ENCODE measurements at regions not wholly inside any gene's neighbourhood (a gene's known extent, or its start where the extent isn't known, plus 50 kb on each side); places are given as distances from the start of the nearest gene placed in this dataset.

DNA sequence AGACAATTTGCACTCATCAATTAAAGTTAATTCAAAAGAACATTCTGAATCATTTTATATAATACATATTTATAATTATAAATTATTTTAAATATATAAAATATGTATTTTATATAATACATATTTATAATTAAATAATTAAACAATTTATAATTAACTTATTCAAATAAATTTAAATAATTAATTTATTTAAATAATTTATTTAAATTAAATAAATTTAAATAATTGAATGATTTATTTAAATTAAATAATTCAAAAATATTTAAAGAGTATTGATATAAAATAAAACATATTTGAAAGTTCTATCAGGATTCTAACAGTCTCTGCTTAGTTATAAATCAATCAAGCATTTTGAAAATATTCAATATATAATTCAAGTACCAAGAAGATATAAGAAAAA, 775.5 kb upstream of the CTNND2 start:
- Histone ChIP-seq H3K27ac (ENCODE audit: extremely low read depth, low read depth, low read length) (no peak overlapping the region), H3K36me3 (ENCODE audit: control insufficient read depth in 2 of 2, insufficient read depth in 1 of 2, low read length in 2 of 2) (no peaks in the 10 kb centered on the region), H3K4me3 (ENCODE audit: low read depth, low read length) (no peak overlapping the region), H3K9me3 (ENCODE audit: control insufficient read depth, insufficient read depth, low read depth, low read length) (no peaks in the 10 kb centered on the region), H3K4me1 (ENCODE audit: control insufficient read depth, insufficient read depth, low read length) (no peaks in the 10 kb centered on the region)
- ChIA-PET CTCF (no interaction called here), POLR2A (no interaction called here)
- TF ChIP-seq REPIN1 (tag by site-specific recombination; IDR thresholded peaks at IDR 0.05; ENCODE audit: low read depth): no peak
- no peak for TF ChIP-seq SP3 (tag by site-specific recombination; IDR thresholded peaks at IDR 0.05)
- no peak for TF ChIP-seq ZNF10 (tag by site-specific recombination; IDR thresholded peaks at IDR 0.05)
- no peak for TF ChIP-seq ZNF776 (tag by site-specific recombination; IDR thresholded peaks at IDR 0.05; ENCODE audit: borderline replicate concordance)
- no peak for TF ChIP-seq ZNF560 (tag by site-specific recombination; IDR thresholded peaks at IDR 0.05; ENCODE audit: borderline replicate concordance)
- no peak for TF ChIP-seq ZNF670 (tag by site-specific recombination; IDR thresholded peaks at IDR 0.05; ENCODE audit: low read depth)
- TF ChIP-seq ZNF214 (tag by site-specific recombination; IDR thresholded peaks at IDR 0.05; ENCODE audit: borderline replicate concordance): no peak
- TF ChIP-seq, protein P1, sequence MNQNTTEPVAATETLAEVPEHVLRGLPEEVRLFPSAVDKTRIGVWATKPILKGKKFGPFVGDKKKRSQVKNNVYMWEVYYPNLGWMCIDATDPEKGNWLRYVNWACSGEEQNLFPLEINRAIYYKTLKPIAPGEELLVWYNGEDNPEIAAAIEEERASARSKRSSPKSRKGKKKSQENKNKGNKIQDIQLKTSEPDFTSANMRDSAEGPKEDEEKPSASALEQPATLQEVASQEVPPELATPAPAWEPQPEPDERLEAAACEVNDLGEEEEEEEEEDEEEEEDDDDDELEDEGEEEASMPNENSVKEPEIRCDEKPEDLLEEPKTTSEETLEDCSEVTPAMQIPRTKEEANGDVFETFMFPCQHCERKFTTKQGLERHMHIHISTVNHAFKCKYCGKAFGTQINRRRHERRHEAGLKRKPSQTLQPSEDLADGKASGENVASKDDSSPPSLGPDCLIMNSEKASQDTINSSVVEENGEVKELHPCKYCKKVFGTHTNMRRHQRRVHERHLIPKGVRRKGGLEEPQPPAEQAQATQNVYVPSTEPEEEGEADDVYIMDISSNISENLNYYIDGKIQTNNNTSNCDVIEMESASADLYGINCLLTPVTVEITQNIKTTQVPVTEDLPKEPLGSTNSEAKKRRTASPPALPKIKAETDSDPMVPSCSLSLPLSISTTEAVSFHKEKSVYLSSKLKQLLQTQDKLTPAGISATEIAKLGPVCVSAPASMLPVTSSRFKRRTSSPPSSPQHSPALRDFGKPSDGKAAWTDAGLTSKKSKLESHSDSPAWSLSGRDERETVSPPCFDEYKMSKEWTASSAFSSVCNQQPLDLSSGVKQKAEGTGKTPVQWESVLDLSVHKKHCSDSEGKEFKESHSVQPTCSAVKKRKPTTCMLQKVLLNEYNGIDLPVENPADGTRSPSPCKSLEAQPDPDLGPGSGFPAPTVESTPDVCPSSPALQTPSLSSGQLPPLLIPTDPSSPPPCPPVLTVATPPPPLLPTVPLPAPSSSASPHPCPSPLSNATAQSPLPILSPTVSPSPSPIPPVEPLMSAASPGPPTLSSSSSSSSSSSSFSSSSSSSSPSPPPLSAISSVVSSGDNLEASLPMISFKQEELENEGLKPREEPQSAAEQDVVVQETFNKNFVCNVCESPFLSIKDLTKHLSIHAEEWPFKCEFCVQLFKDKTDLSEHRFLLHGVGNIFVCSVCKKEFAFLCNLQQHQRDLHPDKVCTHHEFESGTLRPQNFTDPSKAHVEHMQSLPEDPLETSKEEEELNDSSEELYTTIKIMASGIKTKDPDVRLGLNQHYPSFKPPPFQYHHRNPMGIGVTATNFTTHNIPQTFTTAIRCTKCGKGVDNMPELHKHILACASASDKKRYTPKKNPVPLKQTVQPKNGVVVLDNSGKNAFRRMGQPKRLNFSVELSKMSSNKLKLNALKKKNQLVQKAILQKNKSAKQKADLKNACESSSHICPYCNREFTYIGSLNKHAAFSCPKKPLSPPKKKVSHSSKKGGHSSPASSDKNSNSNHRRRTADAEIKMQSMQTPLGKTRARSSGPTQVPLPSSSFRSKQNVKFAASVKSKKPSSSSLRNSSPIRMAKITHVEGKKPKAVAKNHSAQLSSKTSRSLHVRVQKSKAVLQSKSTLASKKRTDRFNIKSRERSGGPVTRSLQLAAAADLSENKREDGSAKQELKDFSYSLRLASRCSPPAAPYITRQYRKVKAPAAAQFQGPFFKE (tag by site-specific recombination; IDR thresholded peaks at IDR 0.05; ENCODE audit: borderline replicate concordance): no peak
- TF ChIP-seq ZNF335 (tag by site-specific recombination; conservative IDR thresholded peaks at IDR 0.05): no peak
- TF ChIP-seq PATZ1 (tag by site-specific recombination; IDR thresholded peaks at IDR 0.05): no peak

DNA sequence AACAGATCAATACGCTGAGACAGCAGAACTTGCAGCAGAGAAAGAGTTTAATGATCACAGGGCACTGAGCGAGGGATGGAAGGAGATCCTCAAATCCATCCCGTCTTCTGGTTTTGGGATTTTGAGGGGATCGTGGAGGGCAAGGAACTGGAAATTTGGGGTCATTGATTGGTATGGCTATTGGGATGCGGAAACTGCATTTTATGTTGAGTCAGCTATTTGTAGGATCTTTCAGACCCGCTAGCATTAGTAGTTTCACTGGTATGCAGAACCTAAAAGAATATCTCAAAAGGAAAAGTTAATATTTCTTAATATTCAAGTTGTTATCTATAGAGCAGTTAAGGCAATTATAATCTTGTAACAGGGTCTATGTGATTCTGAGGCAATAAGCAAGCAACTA, 771.7 kb upstream of the CTNND2 start:
- no peaks in the 10 kb centered on the region for H3K9me3 ChIP-seq (ENCODE audit: control insufficient read depth, insufficient read depth, low read depth, low read length)
- H3K27ac ChIP-seq (ENCODE audit: extremely low read depth, low read depth, low read length): no peak overlapping the region
- POLR2A ChIA-PET: no interaction called here
- CTCF ChIA-PET: no interaction called here
- no peaks in the 10 kb centered on the region for H3K4me1 ChIP-seq (ENCODE audit: control insufficient read depth, insufficient read depth, low read length)
- H3K4me3 ChIP-seq (ENCODE audit: low read depth, low read length): no peak overlapping the region
- no peaks in the 10 kb centered on the region for H3K36me3 ChIP-seq (ENCODE audit: control insufficient read depth in 2 of 2, insufficient read depth in 1 of 2, low read length in 2 of 2)
- TF ChIP-seq, protein P2, sequence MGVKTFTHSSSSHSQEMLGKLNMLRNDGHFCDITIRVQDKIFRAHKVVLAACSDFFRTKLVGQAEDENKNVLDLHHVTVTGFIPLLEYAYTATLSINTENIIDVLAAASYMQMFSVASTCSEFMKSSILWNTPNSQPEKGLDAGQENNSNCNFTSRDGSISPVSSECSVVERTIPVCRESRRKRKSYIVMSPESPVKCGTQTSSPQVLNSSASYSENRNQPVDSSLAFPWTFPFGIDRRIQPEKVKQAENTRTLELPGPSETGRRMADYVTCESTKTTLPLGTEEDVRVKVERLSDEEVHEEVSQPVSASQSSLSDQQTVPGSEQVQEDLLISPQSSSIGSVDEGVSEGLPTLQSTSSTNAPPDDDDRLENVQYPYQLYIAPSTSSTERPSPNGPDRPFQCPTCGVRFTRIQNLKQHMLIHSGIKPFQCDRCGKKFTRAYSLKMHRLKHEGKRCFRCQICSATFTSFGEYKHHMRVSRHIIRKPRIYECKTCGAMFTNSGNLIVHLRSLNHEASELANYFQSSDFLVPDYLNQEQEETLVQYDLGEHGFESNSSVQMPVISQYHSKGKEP (tag by site-specific recombination; IDR thresholded peaks at IDR 0.05): no peak
- no peak for TF ChIP-seq TRIM28 (IDR thresholded peaks at IDR 0.05; ENCODE audit: borderline replicate concordance, low read length)
- TF ChIP-seq, protein P3, sequence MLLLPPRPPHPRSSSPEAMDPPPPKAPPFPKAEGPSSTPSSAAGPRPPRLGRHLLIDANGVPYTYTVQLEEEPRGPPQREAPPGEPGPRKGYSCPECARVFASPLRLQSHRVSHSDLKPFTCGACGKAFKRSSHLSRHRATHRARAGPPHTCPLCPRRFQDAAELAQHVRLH (tag by site-specific recombination; IDR thresholded peaks at IDR 0.05): no peak
- no peak for TF ChIP-seq ZNF707 (tag by site-specific recombination; IDR thresholded peaks at IDR 0.05)
- no peak for TF ChIP-seq ATF2 (tag by site-specific recombination; IDR thresholded peaks at IDR 0.05; ENCODE audit: low read depth)
- TF ChIP-seq ZNF2 (tag by site-specific recombination; IDR thresholded peaks at IDR 0.05): no peak
- no peak for TF ChIP-seq KLF8 (tag by site-specific recombination; IDR thresholded peaks at IDR 0.05)
- no peak for TF ChIP-seq ZNF473 (tag by site-specific recombination; IDR thresholded peaks at IDR 0.05)
- no peak for TF ChIP-seq ZNF654 (tag by site-specific recombination; IDR thresholded peaks at IDR 0.05; ENCODE audit: low read depth)
- no peak for TF ChIP-seq ZNF214 (tag by site-specific recombination; IDR thresholded peaks at IDR 0.05; ENCODE audit: borderline replicate concordance)
- TF ChIP-seq KLF10 (tag by site-specific recombination; IDR thresholded peaks at IDR 0.05): no peak
- TF ChIP-seq ZSCAN4 (tag by site-specific recombination; IDR thresholded peaks at IDR 0.05): no peak
- no peak for TF ChIP-seq IKZF3 (tag by site-specific recombination; IDR thresholded peaks at IDR 0.05)
- no peak for TF ChIP-seq ZNF548 (tag by site-specific recombination; IDR thresholded peaks at IDR 0.05)
- TF ChIP-seq ZBTB48 (tag by site-specific recombination; IDR thresholded peaks at IDR 0.05): no peak
